Kidney (tissue), 13 donors: ENCODE measurements at regions not wholly inside any gene's neighbourhood (a gene's known extent, or its start where the extent isn't known, plus 50 kb on each side); places are given as distances from the start of the nearest gene placed in this dataset.

Source experiments
- DNase-seq, 5 donors: peaks; one replicate each; pipeline ENCODE4 v3.0.0-alpha.2; 2013 to 2020
- FAIRE-seq: peaks from 2 replicates; lab custom pipeline; 2012; peaks lifted over from hg19 to GRCh38; lab: Jason Lieb, UNC
- H3K27ac ChIP-seq, 2 donors: one replicate each; pipeline ENCODE4 v1.7.0; 2013; ENCODE audit warnings: low read depth in 2 of 2, low read length in 2 of 2, inconsistent platforms in 1 of 2
- H3K27me3 ChIP-seq: one replicate; pipeline ENCODE4 v1.7.1; 2013; ENCODE audit warnings: low read length, inconsistent platforms; ENCODE audit not compliant: control insufficient read depth, insufficient read depth
- H3K36me3 ChIP-seq, 3 donors: one replicate each; pipeline versions ENCODE4 v1.7.0 to v1.7.1; 2013; ENCODE audit warnings: low read length in 3 of 3, control low read depth in 1 of 3, inconsistent platforms in 1 of 3; ENCODE audit not compliant: insufficient read depth in 3 of 3, control insufficient read depth in 2 of 3
- H3K4me1 ChIP-seq, 3 donors: one replicate each; pipeline versions ENCODE4 v1.7.0 to v1.7.1; 2013; ENCODE audit warnings: low read length in 3 of 3, inconsistent platforms in 1 of 3, low read depth in 1 of 3; ENCODE audit not compliant: control insufficient read depth in 2 of 3, insufficient read depth in 2 of 3
- H3K4me3 ChIP-seq, 3 donors: one replicate each; pipeline versions ENCODE4 v1.7.0 to v1.8.1; 2013; ENCODE audit warnings: low read length in 3 of 3, control low read depth in 1 of 3, inconsistent platforms in 1 of 3
- H3K9ac ChIP-seq, 3 donors: one replicate each; pipeline versions ENCODE4 v1.7.0 to v1.7.1; 2013; ENCODE audit warnings: low read length in 3 of 3, control low read depth in 1 of 3, inconsistent platforms in 1 of 3
- H3K9me3 ChIP-seq, 3 donors: one replicate each; pipeline versions ENCODE4 v1.7.0 to v1.7.1; 2013; ENCODE audit warnings: low read length in 3 of 3, control low read depth in 1 of 3, inconsistent platforms in 1 of 3; ENCODE audit not compliant: control insufficient read depth in 2 of 3, insufficient read depth in 1 of 3
- intact Hi-C: fragments of 100-400 bp; cut with DNase I; formaldehyde crosslinking; loops from one replicate; pipeline ENCODE4 v1.11.1; 2022
- TF ChIP-seq, protein P1 (sequence below): IDR thresholded peaks from 3 replicates; pipeline ENCODE4 v1.5.1; 2012; ENCODE audit warnings: mild to moderate bottlenecking, moderate library complexity, borderline replicate concordance; ENCODE audit not compliant: insufficient read depth; ENCODE audit errors: extremely low read depth
- donor health status: control.
- donor health status: control.
- donor health status: control.
- donor health status: control.
- donor health status: control.
- donor health status: DM: yes; HTN: yes; CAD: no.
- donor health status: Normal renal cell carcinoma (clear cell type).

DNA sequence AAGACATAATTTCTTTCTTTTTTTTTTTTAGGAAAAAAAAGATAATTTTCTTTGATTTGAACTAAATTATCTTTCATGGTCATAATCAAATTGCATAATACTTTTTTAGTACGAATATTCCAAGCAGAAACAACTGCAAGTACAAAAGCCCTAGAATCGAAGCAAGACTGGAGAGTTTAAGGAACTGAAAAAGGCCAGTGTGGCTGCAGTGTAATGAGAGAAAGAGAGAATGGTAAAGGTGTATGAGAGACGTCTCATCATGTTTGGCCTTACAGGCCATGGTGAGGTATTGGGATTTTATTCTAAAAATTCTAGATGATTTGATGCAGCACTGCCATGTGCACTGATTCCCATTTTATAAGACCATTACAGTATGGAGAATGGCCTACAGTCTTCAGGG is 180.9 kb downstream of the SUCNR1 start:
- Histone ChIP-seq H3K4me3 (no peak overlapping the region), H3K9me3 (no peaks in the 10 kb centered on the region), H3K27ac (no peak overlapping the region), H3K36me3 (no peaks in the 10 kb centered on the region), H3K4me1 (no peaks in the 10 kb centered on the region), H3K9ac (no peak overlapping the region), H3K27me3 (no peaks in the 10 kb centered on the region)
- DNase-seq (no peak), FAIRE-seq (no peak)
- TF ChIP-seq, protein P1, sequence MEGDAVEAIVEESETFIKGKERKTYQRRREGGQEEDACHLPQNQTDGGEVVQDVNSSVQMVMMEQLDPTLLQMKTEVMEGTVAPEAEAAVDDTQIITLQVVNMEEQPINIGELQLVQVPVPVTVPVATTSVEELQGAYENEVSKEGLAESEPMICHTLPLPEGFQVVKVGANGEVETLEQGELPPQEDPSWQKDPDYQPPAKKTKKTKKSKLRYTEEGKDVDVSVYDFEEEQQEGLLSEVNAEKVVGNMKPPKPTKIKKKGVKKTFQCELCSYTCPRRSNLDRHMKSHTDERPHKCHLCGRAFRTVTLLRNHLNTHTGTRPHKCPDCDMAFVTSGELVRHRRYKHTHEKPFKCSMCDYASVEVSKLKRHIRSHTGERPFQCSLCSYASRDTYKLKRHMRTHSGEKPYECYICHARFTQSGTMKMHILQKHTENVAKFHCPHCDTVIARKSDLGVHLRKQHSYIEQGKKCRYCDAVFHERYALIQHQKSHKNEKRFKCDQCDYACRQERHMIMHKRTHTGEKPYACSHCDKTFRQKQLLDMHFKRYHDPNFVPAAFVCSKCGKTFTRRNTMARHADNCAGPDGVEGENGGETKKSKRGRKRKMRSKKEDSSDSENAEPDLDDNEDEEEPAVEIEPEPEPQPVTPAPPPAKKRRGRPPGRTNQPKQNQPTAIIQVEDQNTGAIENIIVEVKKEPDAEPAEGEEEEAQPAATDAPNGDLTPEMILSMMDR = no peak
- intact Hi-C loops = no loop called here

DNA sequence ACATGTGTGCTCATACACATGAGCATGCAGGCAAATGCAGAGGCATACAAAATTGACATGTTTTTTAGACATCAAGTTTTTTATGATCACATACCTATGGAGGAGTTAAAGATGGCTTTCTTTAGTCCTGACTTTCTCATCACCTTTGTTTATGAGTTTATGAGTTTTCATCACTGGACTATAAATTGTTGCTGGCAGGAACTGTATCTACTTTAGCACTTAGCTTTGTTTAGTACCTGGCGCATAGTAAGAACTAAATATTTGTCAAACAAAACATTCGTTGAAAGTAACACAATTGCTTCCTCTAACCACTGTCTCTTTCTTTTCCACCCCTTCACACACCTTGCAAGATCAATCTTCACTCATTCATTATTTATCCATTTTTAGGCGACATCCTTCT is 182.6 kb downstream of the SUCNR1 start:
- TF ChIP-seq, protein P1 = no peak
- no peak overlapping the region for H3K9ac ChIP-seq
- FAIRE-seq (no peak), DNase-seq (no peak)
- no peaks in the 10 kb centered on the region for H3K9me3 ChIP-seq
- H3K27ac ChIP-seq = no peak overlapping the region
- no peaks in the 10 kb centered on the region for H3K27me3 ChIP-seq
- intact Hi-C loops = no loop called here
- no peaks in the 10 kb centered on the region for H3K4me1 ChIP-seq
- H3K36me3 ChIP-seq = no peaks in the 10 kb centered on the region
- H3K4me3 ChIP-seq = no peak overlapping the region

DNA sequence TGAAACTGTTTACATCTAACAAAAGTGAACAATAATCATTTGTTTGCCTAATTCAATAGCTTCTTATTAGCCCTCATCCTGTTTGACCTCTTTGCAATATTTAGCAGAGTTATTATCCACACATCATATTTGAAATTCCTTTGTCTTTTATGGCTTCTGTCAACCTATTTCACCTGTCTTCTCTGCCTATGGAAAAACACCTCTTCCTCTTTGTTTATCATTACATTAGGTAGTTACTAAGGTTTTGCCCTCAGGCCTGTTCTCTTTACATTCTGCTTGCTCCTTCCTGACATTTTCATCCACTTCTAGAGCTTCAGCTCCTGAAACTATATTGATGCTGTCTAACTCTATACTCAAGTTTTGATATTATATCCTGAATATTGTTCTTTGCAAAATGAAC is 183.0 kb downstream of the SUCNR1 start:
- Histone ChIP-seq H3K4me3 (no peak overlapping the region), H3K4me1 (no peaks in the 10 kb centered on the region), H3K9ac (no peak overlapping the region), H3K27me3 (no peaks in the 10 kb centered on the region), H3K27ac (no peak overlapping the region), H3K36me3 (no peaks in the 10 kb centered on the region), H3K9me3 (no peaks in the 10 kb centered on the region)
- intact Hi-C loops = no loop called here
- DNase-seq (no peak), FAIRE-seq (no peak)
- TF ChIP-seq, protein P1 = no peak

DNA sequence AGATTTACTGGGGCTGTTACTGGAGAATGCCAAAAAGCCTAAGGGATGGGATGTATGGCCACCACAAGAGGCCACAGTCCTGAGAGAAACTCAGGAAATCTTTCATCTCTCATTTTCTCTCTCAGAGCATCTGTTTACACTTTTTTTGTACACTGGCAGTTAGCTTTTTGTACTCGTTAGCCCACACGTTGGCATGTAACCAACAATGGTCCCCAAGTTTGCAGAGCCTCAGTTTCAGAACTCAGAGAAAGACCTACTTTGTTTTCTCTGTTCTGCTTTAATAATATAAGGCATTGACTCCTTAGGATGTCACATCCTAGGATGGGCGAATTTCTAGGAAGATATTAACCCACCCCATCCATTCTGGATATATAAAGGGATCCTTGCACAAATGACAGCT is 183.5 kb downstream of the SUCNR1 start:
- intact Hi-C loops = no loop called here
- no peak for FAIRE-seq
- TF ChIP-seq, protein P1 = no peak
- Histone ChIP-seq H3K9me3 (no peaks in the 10 kb centered on the region), H3K9ac (no peak overlapping the region), H3K4me1 (no peaks in the 10 kb centered on the region), H3K4me3 (no peak overlapping the region), H3K27ac (no peak overlapping the region), H3K27me3 (no peaks in the 10 kb centered on the region), H3K36me3 (no peaks in the 10 kb centered on the region)
- DNase-seq = peak in 1 of 5 donors; percentile 5
